DND-41 (cell line): ENCODE measurements at regions not wholly inside any gene's neighbourhood (a gene's known extent, or its start where the extent isn't known, plus 50 kb on each side); places are given as distances from the start of the nearest gene placed in this dataset.

ENCODE experiments used
- CTCF ChIP-seq: IDR thresholded peaks from 2 replicates; pipeline ENCODE4 v1.5.1; 2012; ENCODE audit warnings: borderline replicate concordance, low read length, moderate library complexity, mild to moderate bottlenecking; ENCODE audit not compliant: poor library complexity, severe bottlenecking; ENCODE audit errors: extremely low read depth
- EZH2 ChIP-seq: IDR thresholded peaks from 3 replicates; pipeline ENCODE4 v1.6.1; 2012; ENCODE audit warnings: borderline replicate concordance, low read depth, mild to moderate bottlenecking, moderate library complexity, low read length, inconsistent platforms; ENCODE audit not compliant: severe bottlenecking

- TF ChIP-seq CTCF (no peak), EZH2 (no peak)
Observed at GRCh38 chr9:107929443-107929842, 439.9 kb upstream of the KLF4 start.
